ENCODE measurements at regions not wholly inside any gene's neighbourhood (a gene's known extent, or its start where the extent isn't known, plus 50 kb on each side); places are given as distances from the start of the nearest gene placed in this dataset.

GRCh38 chrX:104420907-104421306 is 145.1 kb upstream of the IL1RAPL2 start:
- no peak for TF ChIP-seq CTCF (IDR thresholded peaks at IDR 0.05; ENCODE audit: unreplicated experiment in 3 of 3)
- H3K36me3 Mint-ChIP-seq (ENCODE audit: low read depth) = no peaks in the 10 kb centered on the region
- H3K9me3 Mint-ChIP-seq = peaks cover 16% of the 10 kb centered on the region
- H3K4me3 Mint-ChIP-seq = no peak overlapping the region
- H3K4me1 Mint-ChIP-seq = no peaks in the 10 kb centered on the region
- no peaks in the 10 kb centered on the region for H3K27me3 Mint-ChIP-seq (ENCODE audit: low read depth)
- H3K27ac Mint-ChIP-seq = no peak overlapping the region

GRCh38 chrX:104419926-104420325 is 146.1 kb upstream of the IL1RAPL2 start:
- H3K4me3 Mint-ChIP-seq = no peak overlapping the region
- no peaks in the 10 kb centered on the region for H3K36me3 Mint-ChIP-seq (ENCODE audit: low read depth)
- peaks cover 23% of the 10 kb centered on the region for H3K9me3 Mint-ChIP-seq

GRCh38 chrX:104419211-104419610 is 146.8 kb upstream of the IL1RAPL2 start:
- H3K4me3 Mint-ChIP-seq = no peak overlapping the region
- H3K4me1 Mint-ChIP-seq = no peaks in the 10 kb centered on the region
- H3K27ac Mint-ChIP-seq = no peak overlapping the region
- peaks cover 23% of the 10 kb centered on the region for H3K9me3 Mint-ChIP-seq
- H3K36me3 Mint-ChIP-seq (ENCODE audit: low read depth) = no peaks in the 10 kb centered on the region
- no peak for TF ChIP-seq CTCF (IDR thresholded peaks at IDR 0.05; ENCODE audit: unreplicated experiment in 3 of 3)
- no peaks in the 10 kb centered on the region for H3K27me3 Mint-ChIP-seq (ENCODE audit: low read depth)

More at GRCh38 chrX:104419926-104420325, 146.1 kb upstream of the IL1RAPL2 start:
- Mint-ChIP-seq H3K4me1 (no peaks in the 10 kb centered on the region), H3K27me3 (ENCODE audit: low read depth) (no peaks in the 10 kb centered on the region), H3K27ac (no peak overlapping the region)
- no peak for TF ChIP-seq CTCF (IDR thresholded peaks at IDR 0.05; ENCODE audit: unreplicated experiment in 3 of 3)

GRCh38 chrX:104411800-104412199 is 154.2 kb upstream of the IL1RAPL2 start:
- Mint-ChIP-seq H3K9me3 (peaks cover 41% of the 10 kb centered on the region), H3K36me3 (ENCODE audit: low read depth) (peaks cover 3% of the 10 kb centered on the region), H3K4me3 (no peak overlapping the region), H3K27ac (no peak overlapping the region), H3K27me3 (ENCODE audit: low read depth) (no peaks in the 10 kb centered on the region), H3K4me1 (no peaks in the 10 kb centered on the region)
- TF ChIP-seq CTCF (IDR thresholded peaks at IDR 0.05; ENCODE audit: unreplicated experiment in 3 of 3) = no peak

- TF ChIP-seq CTCF (IDR thresholded peaks at IDR 0.05; ENCODE audit: unreplicated experiment in 3 of 3) = no peak
- Mint-ChIP-seq H3K4me1 (no peaks in the 10 kb centered on the region), H3K36me3 (ENCODE audit: low read depth) (no peaks in the 10 kb centered on the region), H3K9me3 (peaks cover 15% of the 10 kb centered on the region), H3K27me3 (ENCODE audit: low read depth) (no peaks in the 10 kb centered on the region), H3K27ac (no peak overlapping the region), H3K4me3 (no peak overlapping the region)
Observed at GRCh38 chrX:104400387-104400786, 145.7 kb upstream of the ESX1 start.

- no peak for TF ChIP-seq CTCF (IDR thresholded peaks at IDR 0.05; ENCODE audit: unreplicated experiment in 3 of 3)
- Mint-ChIP-seq H3K36me3 (ENCODE audit: low read depth) (no peaks in the 10 kb centered on the region), H3K27ac (no peak overlapping the region), H3K4me1 (no peaks in the 10 kb centered on the region), H3K4me3 (no peak overlapping the region), H3K27me3 (ENCODE audit: low read depth) (no peaks in the 10 kb centered on the region), H3K9me3 (peaks cover 2% of the 10 kb centered on the region)
Observed at GRCh38 chrX:104392350-104392749, 137.6 kb upstream of the ESX1 start.
